PFSK-1 (cell line): ENCODE measurements at regions not wholly inside any gene's neighbourhood (a gene's known extent, or its start where the extent isn't known, plus 50 kb on each side); places are given as distances from the start of the nearest gene placed in this dataset.

Experiments used
- POLR2AphosphoS5 ChIP-seq: IDR thresholded peaks from 2 replicates; pipeline ENCODE4 v1.6.1; 2012; ENCODE audit warnings: low read depth, mild to moderate bottlenecking, control low read depth, low read length, moderate library complexity
- SIN3A ChIP-seq: IDR thresholded peaks from 2 replicates; pipeline ENCODE4 v1.6.1; 2012; ENCODE audit warnings: mild to moderate bottlenecking, low read length, moderate library complexity, borderline replicate concordance; ENCODE audit not compliant: insufficient read depth
- TAF1 ChIP-seq: IDR thresholded peaks from 2 replicates; pipeline ENCODE4 v1.6.1; 2012; ENCODE audit warnings: low read length, control low read depth, borderline replicate concordance; ENCODE audit not compliant: insufficient read depth
- TF ChIP-seq, protein P1 (sequence below), 2 experiments: IDR thresholded peaks; 2 replicates each; pipeline versions ENCODE4 v1.6.1 to v1.8.0; 2011 to 2012; ENCODE audit warnings: low read depth in 2 of 2, low read length in 2 of 2, control low read depth in 1 of 2, inconsistent platforms in 1 of 2, mild to moderate bottlenecking in 1 of 2, moderate library complexity in 1 of 2; ENCODE audit not compliant: insufficient read depth in 1 of 2

DNA sequence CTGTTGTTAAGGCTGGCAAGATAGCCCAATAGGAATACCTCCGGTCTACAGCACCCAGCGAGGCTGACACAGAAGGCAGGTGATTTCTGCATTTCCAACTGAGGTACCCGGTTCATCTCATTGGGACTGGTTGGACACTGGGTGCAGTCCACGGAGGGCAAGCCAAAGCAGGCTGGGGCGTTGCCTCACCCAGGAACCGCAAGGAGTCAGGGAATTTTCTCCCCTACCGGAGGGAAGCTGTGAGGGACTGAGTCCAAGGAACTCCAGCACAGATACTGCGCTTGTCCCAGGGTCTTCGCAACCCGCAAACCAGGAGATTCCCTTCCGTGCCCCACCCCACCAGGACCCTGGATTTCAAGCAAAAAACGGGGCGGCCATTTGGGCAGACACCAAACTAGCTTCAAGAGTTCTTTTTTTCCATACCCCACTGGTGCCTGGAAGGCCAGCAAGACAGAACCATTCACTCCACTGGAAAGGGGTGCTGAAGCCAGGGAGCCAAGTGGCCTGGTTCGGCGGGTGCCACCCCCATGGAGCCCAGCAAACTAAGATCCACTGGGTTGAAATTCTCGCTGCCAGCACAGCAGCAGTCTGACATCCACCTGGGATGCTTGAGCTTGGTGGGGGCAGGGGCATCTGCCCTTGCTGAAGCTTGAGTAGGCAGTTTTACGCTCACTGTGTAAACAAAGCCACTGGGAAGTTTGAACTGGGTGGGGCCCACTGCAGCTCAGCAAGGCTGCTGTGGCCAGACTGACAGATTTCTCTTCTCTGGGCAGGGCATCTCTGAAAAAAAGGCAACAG lies 647.2 kb downstream of the BNC2 start:
- TF ChIP-seq POLR2AphosphoS5: no peak
- TF ChIP-seq, protein P1, sequence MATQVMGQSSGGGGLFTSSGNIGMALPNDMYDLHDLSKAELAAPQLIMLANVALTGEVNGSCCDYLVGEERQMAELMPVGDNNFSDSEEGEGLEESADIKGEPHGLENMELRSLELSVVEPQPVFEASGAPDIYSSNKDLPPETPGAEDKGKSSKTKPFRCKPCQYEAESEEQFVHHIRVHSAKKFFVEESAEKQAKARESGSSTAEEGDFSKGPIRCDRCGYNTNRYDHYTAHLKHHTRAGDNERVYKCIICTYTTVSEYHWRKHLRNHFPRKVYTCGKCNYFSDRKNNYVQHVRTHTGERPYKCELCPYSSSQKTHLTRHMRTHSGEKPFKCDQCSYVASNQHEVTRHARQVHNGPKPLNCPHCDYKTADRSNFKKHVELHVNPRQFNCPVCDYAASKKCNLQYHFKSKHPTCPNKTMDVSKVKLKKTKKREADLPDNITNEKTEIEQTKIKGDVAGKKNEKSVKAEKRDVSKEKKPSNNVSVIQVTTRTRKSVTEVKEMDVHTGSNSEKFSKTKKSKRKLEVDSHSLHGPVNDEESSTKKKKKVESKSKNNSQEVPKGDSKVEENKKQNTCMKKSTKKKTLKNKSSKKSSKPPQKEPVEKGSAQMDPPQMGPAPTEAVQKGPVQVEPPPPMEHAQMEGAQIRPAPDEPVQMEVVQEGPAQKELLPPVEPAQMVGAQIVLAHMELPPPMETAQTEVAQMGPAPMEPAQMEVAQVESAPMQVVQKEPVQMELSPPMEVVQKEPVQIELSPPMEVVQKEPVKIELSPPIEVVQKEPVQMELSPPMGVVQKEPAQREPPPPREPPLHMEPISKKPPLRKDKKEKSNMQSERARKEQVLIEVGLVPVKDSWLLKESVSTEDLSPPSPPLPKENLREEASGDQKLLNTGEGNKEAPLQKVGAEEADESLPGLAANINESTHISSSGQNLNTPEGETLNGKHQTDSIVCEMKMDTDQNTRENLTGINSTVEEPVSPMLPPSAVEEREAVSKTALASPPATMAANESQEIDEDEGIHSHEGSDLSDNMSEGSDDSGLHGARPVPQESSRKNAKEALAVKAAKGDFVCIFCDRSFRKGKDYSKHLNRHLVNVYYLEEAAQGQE (IDR thresholded peaks at IDR 0.05; ENCODE audit: insufficient read depth in 1 of 2, low read depth in 2 of 2, low read length in 2 of 2): no peak
- TF ChIP-seq SIN3A: no peak
- no peak for TF ChIP-seq TAF1
